ENCODE measurements at regions not wholly inside any gene's neighbourhood (a gene's known extent, or its start where the extent isn't known, plus 50 kb on each side); places are given as distances from the start of the nearest gene placed in this dataset.

- TF ChIP-seq POU2F2 (IDR thresholded peaks at IDR 0.05; ENCODE audit: low read depth, low read length), result no peak
- no peak for TF ChIP-seq PAX5 (IDR thresholded peaks at IDR 0.05; ENCODE audit: insufficient read depth, low read length, severe bottlenecking)
- DNase-seq (ENCODE audit: insufficient read length, low spot score), result no peak
- FAIRE-seq, result no peak
Measured at GRCh38 chr2:199685669-199686068, 165.3 kb downstream of the FTCDNL1 start.

GRCh38 chr2:199684832-199685231, 166.2 kb downstream of the FTCDNL1 start:
- TF ChIP-seq POLR2A (IDR thresholded peaks at IDR 0.05; ENCODE audit: low read depth, low read length), result no peak
- no peak for TF ChIP-seq TAF1 (IDR thresholded peaks at IDR 0.05; ENCODE audit: low read depth, low read length)
- TF ChIP-seq PAX5 (IDR thresholded peaks at IDR 0.05; ENCODE audit: insufficient read depth, low read length, severe bottlenecking), result no peak
- TF ChIP-seq POU2F2 (IDR thresholded peaks at IDR 0.05; ENCODE audit: low read depth, low read length), result no peak
- no peak for TF ChIP-seq SPI1 (IDR thresholded peaks at IDR 0.05; ENCODE audit: low read depth, low read length)
- TF ChIP-seq POLR2AphosphoS5 (IDR thresholded peaks at IDR 0.05; ENCODE audit: low read depth, low read length), result no peak
- FAIRE-seq, result no peak
- no peak for DNase-seq (ENCODE audit: insufficient read length, low spot score)

- FAIRE-seq (no peak), DNase-seq (ENCODE audit: insufficient read length, low spot score) (no peak)
- TF ChIP-seq POLR2A (IDR thresholded peaks at IDR 0.05; ENCODE audit: low read depth, low read length), result no peak
- TF ChIP-seq SPI1 (IDR thresholded peaks at IDR 0.05; ENCODE audit: low read depth, low read length), result no peak
- TF ChIP-seq PAX5 (IDR thresholded peaks at IDR 0.05; ENCODE audit: insufficient read depth, low read length, severe bottlenecking), result no peak
- no peak for TF ChIP-seq POLR2AphosphoS5 (IDR thresholded peaks at IDR 0.05; ENCODE audit: low read depth, low read length)
- no peak for TF ChIP-seq TAF1 (IDR thresholded peaks at IDR 0.05; ENCODE audit: low read depth, low read length)
- TF ChIP-seq POU2F2 (IDR thresholded peaks at IDR 0.05; ENCODE audit: low read depth, low read length), result no peak
Measured at GRCh38 chr2:199684168-199684567, 166.8 kb downstream of the FTCDNL1 start.

- no peak for FAIRE-seq
- TF ChIP-seq POU2F2 (IDR thresholded peaks at IDR 0.05; ENCODE audit: low read depth, low read length) (no peak), TAF1 (IDR thresholded peaks at IDR 0.05; ENCODE audit: low read depth, low read length) (no peak)
- DNase-seq (ENCODE audit: insufficient read length, low spot score), result no peak
Measured at GRCh38 chr2:199682001-199682400, 169.0 kb downstream of the FTCDNL1 start.

DNA sequence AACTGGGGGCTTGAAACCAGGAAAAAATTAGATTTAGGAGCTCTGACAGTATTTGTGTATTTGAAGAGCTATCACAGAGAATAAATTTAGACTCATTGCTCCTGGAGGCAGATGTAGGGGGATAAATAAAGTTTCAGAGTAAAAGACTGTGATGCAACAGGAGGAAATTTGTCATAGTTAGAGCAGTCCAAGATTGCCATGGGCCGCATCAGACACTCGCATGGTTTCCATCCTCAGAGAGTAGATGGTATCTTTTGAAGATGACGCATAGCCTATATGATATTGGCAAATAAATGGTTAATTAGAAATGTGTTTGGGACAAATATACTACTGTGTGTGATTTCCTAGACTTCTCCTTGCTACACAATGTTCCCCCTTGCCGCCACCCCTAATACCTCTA, 170.5 kb downstream of the FTCDNL1 start:
- no peak for DNase-seq (ENCODE audit: insufficient read length, low spot score)

DNA sequence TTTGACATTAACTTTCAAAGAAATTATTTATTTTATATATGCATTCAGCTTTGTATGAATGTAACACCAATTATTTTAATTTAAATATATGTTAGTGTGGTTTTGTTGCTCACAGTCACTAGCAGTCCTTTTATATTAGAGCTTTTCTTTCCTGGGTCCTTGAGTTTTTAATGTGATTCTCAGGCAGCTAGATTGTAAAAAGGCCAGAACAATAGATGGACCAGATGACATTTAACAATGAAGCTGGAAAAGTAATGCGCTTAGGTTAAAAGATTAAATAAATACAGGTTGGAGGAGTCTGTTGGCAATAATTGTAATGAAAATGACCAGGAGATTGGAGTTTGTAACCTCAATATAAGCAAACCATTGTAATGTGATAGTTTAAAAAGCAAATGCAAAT, 171.1 kb downstream of the FTCDNL1 start:
- no peak for FAIRE-seq
- TF ChIP-seq POLR2A (IDR thresholded peaks at IDR 0.05; ENCODE audit: low read depth, low read length) (no peak), POLR2AphosphoS5 (IDR thresholded peaks at IDR 0.05; ENCODE audit: low read depth, low read length) (no peak), POU2F2 (IDR thresholded peaks at IDR 0.05; ENCODE audit: low read depth, low read length) (no peak)
- DNase-seq (ENCODE audit: insufficient read length, low spot score), result no peak

More for the DNA sequence above, 170.5 kb downstream of the FTCDNL1 start:
- no peak for FAIRE-seq
- TF ChIP-seq POLR2A (IDR thresholded peaks at IDR 0.05; ENCODE audit: low read depth, low read length), result no peak
- no peak for TF ChIP-seq PAX5 (IDR thresholded peaks at IDR 0.05; ENCODE audit: insufficient read depth, low read length, severe bottlenecking)
- TF ChIP-seq TAF1 (IDR thresholded peaks at IDR 0.05; ENCODE audit: low read depth, low read length), result no peak
- TF ChIP-seq SPI1 (IDR thresholded peaks at IDR 0.05; ENCODE audit: low read depth, low read length), result no peak
- TF ChIP-seq POLR2AphosphoS5 (IDR thresholded peaks at IDR 0.05; ENCODE audit: low read depth, low read length), result no peak
- no peak for TF ChIP-seq POU2F2 (IDR thresholded peaks at IDR 0.05; ENCODE audit: low read depth, low read length)

DNA sequence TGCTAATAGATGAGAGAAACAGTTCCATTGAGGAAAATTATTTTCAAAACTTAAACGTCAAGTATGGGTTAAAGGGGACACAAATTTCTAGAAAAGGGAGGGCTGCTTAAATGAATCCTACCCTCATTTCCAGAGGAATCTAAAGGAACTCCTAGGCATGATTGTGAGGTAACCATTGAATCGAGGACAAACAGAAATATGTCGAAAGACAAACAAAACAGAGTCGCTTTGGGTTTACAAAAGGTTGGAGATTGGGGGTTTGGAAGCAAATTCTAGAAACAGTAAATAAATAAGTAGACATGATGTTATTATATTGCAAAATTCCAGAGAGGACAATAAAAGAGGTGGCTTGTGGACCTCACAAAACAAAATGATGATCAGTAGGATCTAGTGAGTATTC, 173.1 kb downstream of the FTCDNL1 start:
- no peak for FAIRE-seq
- no peak for TF ChIP-seq PAX5 (IDR thresholded peaks at IDR 0.05; ENCODE audit: insufficient read depth, low read length, severe bottlenecking)
- TF ChIP-seq POU2F2 (IDR thresholded peaks at IDR 0.05; ENCODE audit: low read depth, low read length), result no peak
- no peak for TF ChIP-seq POLR2A (IDR thresholded peaks at IDR 0.05; ENCODE audit: low read depth, low read length)
- no peak for TF ChIP-seq POLR2AphosphoS5 (IDR thresholded peaks at IDR 0.05; ENCODE audit: low read depth, low read length)
- no peak for DNase-seq (ENCODE audit: insufficient read length, low spot score)

DNA sequence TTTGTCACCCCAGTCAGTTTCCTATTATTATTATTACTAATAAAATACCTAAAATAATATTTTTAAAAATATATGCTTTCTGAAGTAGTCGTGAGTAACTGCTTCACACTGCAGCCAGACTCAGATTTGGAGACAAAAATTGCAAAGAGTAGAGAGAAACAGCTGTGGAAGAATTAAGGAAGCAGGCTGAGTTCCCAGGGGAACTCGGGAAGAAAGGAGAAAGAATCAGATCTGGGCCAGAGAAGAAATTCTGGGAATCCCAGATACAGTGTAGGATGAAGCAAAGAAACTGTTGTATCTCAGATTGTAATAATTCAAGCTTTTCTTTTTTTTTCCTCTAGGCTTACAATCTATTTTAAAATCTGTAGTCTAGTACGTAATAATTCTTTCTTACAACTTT, 182.3 kb downstream of the FTCDNL1 start:
- TF ChIP-seq SPI1 (IDR thresholded peaks at IDR 0.05; ENCODE audit: low read depth, low read length) (no peak), POU2F2 (IDR thresholded peaks at IDR 0.05; ENCODE audit: low read depth, low read length) (no peak), TAF1 (IDR thresholded peaks at IDR 0.05; ENCODE audit: low read depth, low read length) (no peak)
- DNase-seq (ENCODE audit: insufficient read length, low spot score), result no peak
- no peak for FAIRE-seq

DNA sequence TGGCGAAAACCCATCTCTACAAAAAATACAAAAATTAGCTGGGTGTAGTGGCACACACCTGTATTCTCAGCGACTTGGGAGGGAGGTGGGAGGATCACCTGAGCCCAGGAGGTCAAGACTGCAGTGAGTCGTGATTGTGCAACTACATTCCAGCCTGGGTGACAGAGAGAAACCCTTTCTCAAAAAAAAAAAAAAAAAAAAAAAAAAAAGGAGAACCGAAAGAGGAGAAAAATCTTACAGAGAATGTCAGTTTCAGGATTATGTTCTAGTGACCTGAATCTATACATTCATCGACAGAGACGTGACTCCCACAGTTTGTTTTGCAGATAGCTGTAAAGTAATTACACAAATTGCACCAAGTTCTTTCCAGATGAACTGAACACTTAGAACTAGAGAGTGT, 187.8 kb downstream of the FTCDNL1 start:
- DNase-seq (ENCODE audit: insufficient read length, low spot score) (no peak), FAIRE-seq (no peak)
- TF ChIP-seq PAX5 (IDR thresholded peaks at IDR 0.05; ENCODE audit: insufficient read depth, low read length, severe bottlenecking) (no peak), POLR2AphosphoS5 (IDR thresholded peaks at IDR 0.05; ENCODE audit: low read depth, low read length) (no peak), SPI1 (IDR thresholded peaks at IDR 0.05; ENCODE audit: low read depth, low read length) (peak; percentile 74)

DNA sequence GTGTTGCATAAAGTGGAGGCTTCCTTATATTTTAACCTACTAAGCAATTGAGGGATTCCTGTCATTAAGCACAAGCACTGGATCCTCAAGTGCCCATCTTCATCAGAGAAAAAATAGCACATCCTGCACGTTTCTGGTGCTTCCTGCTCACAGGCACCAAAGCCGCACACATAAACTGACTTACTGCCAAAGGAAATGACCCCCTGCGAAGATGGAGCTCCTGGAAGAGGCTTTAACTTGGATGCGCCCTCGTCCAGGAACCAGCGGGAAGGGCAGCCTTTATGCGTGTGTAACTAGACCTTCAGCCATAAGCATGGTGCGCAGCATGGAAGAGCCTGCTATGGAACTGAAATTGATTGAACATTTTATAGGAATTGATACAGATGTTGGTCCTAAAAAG, 188.7 kb downstream of the FTCDNL1 start:
- TF ChIP-seq POLR2AphosphoS5 (IDR thresholded peaks at IDR 0.05; ENCODE audit: low read depth, low read length) (no peak), POU2F2 (IDR thresholded peaks at IDR 0.05; ENCODE audit: low read depth, low read length) (no peak)
- DNase-seq (ENCODE audit: insufficient read length, low spot score), result no peak
- no peak for FAIRE-seq

GRCh38 chr2:199660167-199660566, 190.8 kb downstream of the FTCDNL1 start:
- TF ChIP-seq POLR2AphosphoS5 (IDR thresholded peaks at IDR 0.05; ENCODE audit: low read depth, low read length) (no peak), POLR2A (IDR thresholded peaks at IDR 0.05; ENCODE audit: low read depth, low read length) (no peak), SPI1 (IDR thresholded peaks at IDR 0.05; ENCODE audit: low read depth, low read length) (no peak), TAF1 (IDR thresholded peaks at IDR 0.05; ENCODE audit: low read depth, low read length) (no peak), PAX5 (IDR thresholded peaks at IDR 0.05; ENCODE audit: insufficient read depth, low read length, severe bottlenecking) (no peak), POU2F2 (IDR thresholded peaks at IDR 0.05; ENCODE audit: low read depth, low read length) (no peak)
- FAIRE-seq (no peak), DNase-seq (ENCODE audit: insufficient read length, low spot score) (no peak)
